PC-3 (cell line): ENCODE measurements at regions not wholly inside any gene's neighbourhood (a gene's known extent, or its start where the extent isn't known, plus 50 kb on each side); places are given as distances from the start of the nearest gene placed in this dataset.

ENCODE experiments used
- CTCF ChIP-seq: fragments of 300-600 bp; sonication (generic); conservative IDR thresholded peaks from 2 replicates; pipeline ENCODE4 v1.5.1; 2017; ENCODE audit warnings: antibody characterized with exemption, low read depth, mild to moderate bottlenecking, low read length
- EZH2 ChIP-seq: fragments of 300-600 bp; sonication (generic); IDR thresholded peaks from one replicate; pipeline ENCODE4 v1.6.1; 2017; ENCODE audit warnings: antibody characterized with exemption, mild to moderate bottlenecking, low read length; ENCODE audit not compliant: unreplicated experiment
- EZH2phosphoT487 ChIP-seq: fragments of 300-600 bp; sonication (generic); IDR thresholded peaks from 2 replicates; pipeline ENCODE4 v1.6.1; 2018; ENCODE audit warnings: mild to moderate bottlenecking, antibody characterized with exemption, low read length, borderline replicate concordance

- TF ChIP-seq CTCF, result no peak
- no peak for TF ChIP-seq EZH2phosphoT487
- TF ChIP-seq EZH2, result no peak
These were observed 62.1 kb upstream of the THSD7B start for GRCh38 chr2:136703214-136703613.
